ENCODE measurements at regions not wholly inside any gene's neighbourhood (a gene's known extent, or its start where the extent isn't known, plus 50 kb on each side); places are given as distances from the start of the nearest gene placed in this dataset.
"Not testable (repeated sequence)": the region's sequence is repeated elsewhere in the genome, so short reads cannot be mapped to it uniquely, and the experiment has no call there.

DNA sequence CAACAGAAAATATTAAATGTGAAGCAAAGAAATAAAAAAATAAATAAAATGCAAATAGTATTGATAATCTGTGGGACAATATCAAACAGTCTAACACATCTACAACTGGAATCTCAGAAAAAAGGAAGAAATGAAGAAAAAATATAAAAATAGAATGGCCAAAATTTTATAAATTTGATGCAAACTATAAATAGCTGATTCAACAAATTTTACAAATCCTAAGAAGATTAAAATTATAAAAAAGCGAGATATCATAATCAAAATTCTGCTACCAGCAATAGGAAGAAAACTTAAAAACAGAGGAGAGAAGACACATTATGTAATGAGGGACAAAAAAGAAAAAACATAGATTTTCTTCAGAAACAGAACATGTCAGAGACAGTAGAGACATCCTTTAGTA, 129.2 kb upstream of the IRX1 start:
- H3K4me1 ChIP-seq (ENCODE audit: insufficient read depth, poor library complexity, severe bottlenecking): no peaks in the 10 kb centered on the region
- H3K27me3 ChIP-seq (ENCODE audit: insufficient read depth, poor library complexity, severe bottlenecking): peaks cover 4% of the 10 kb centered on the region
- TF ChIP-seq CTCF (IDR thresholded peaks at IDR 0.05; ENCODE audit: poor library complexity, severe bottlenecking): no peak
- no peak overlapping the region for H3K4me3 ChIP-seq (ENCODE audit: severe bottlenecking)
- no peak for DNase-seq (ENCODE audit: low spot score)
- peaks cover 15% of the 10 kb centered on the region for H3K9me3 ChIP-seq (ENCODE audit: severe bottlenecking)
- no peak overlapping the region for H3K27ac ChIP-seq (ENCODE audit: poor library complexity, severe bottlenecking)
- ATAC-seq (ENCODE audit: low read depth): no peak
- H3K36me3 ChIP-seq (ENCODE audit: low read depth): no peaks in the 10 kb centered on the region

- H3K4me3 ChIP-seq (ENCODE audit: severe bottlenecking): no peak overlapping the region
- H3K4me1 ChIP-seq (ENCODE audit: insufficient read depth, poor library complexity, severe bottlenecking): no peaks in the 10 kb centered on the region
- no peaks in the 10 kb centered on the region for H3K36me3 ChIP-seq (ENCODE audit: low read depth)
- H3K27me3 ChIP-seq (ENCODE audit: insufficient read depth, poor library complexity, severe bottlenecking): no peaks in the 10 kb centered on the region
- DNase-seq (ENCODE audit: low spot score) (no peak), ATAC-seq (ENCODE audit: low read depth) (no peak)
- TF ChIP-seq CTCF (IDR thresholded peaks at IDR 0.05; ENCODE audit: poor library complexity, severe bottlenecking): no peak
- H3K27ac ChIP-seq (ENCODE audit: poor library complexity, severe bottlenecking): no peak overlapping the region
- peaks cover 2% of the 10 kb centered on the region for H3K9me3 ChIP-seq (ENCODE audit: severe bottlenecking)
Observed at GRCh38 chr5:3460416-3460815, 135.2 kb upstream of the IRX1 start.

- peak; percentile 68 for ATAC-seq (ENCODE audit: low read depth)
- no peak for DNase-seq (ENCODE audit: low spot score)
- Histone ChIP-seq H3K9me3 (ENCODE audit: severe bottlenecking) (peaks cover 2% of the 10 kb centered on the region), H3K4me1 (ENCODE audit: insufficient read depth, poor library complexity, severe bottlenecking) (no peaks in the 10 kb centered on the region), H3K4me3 (ENCODE audit: severe bottlenecking) (no peak overlapping the region), H3K27ac (ENCODE audit: poor library complexity, severe bottlenecking) (no peak overlapping the region), H3K36me3 (ENCODE audit: low read depth) (no peaks in the 10 kb centered on the region), H3K27me3 (ENCODE audit: insufficient read depth, poor library complexity, severe bottlenecking) (no peaks in the 10 kb centered on the region)
- TF ChIP-seq CTCF (IDR thresholded peaks at IDR 0.05; ENCODE audit: poor library complexity, severe bottlenecking): no peak
Observed at GRCh38 chr5:3456121-3456681, 139.4 kb upstream of the IRX1 start.

DNA sequence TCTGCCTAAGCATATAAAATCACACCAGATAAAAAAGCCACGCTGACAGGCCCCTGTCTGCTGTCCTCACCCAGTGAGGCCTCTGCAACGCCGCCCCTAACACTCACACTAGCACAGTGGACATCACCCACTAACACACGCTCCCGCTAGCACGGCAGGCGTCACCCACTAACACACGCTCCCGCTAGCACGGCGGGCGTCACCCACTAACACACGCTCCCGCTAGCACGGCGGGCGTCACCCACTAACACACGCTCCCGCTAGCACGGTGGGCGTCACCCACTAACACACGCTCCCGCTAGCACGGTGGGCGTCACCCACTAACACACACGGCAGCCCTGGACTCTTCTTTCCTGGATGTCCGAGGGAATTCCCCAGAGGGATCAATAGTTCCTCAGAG, 141.6 kb upstream of the IRX1 start:
- H3K36me3 ChIP-seq (ENCODE audit: low read depth); H3K4me3 ChIP-seq (ENCODE audit: severe bottlenecking); DNase-seq (ENCODE audit: low spot score); H3K27me3 ChIP-seq (ENCODE audit: insufficient read depth, poor library complexity, severe bottlenecking); H3K4me1 ChIP-seq (ENCODE audit: insufficient read depth, poor library complexity, severe bottlenecking); H3K27ac ChIP-seq (ENCODE audit: poor library complexity, severe bottlenecking); ATAC-seq (ENCODE audit: low read depth); H3K9me3 ChIP-seq (ENCODE audit: severe bottlenecking): not testable (repeated sequence)

- ATAC-seq (ENCODE audit: low read depth) (no peak), DNase-seq (ENCODE audit: low spot score) (no peak)
- Histone ChIP-seq H3K4me3 (ENCODE audit: severe bottlenecking) (no peak overlapping the region), H3K4me1 (ENCODE audit: insufficient read depth, poor library complexity, severe bottlenecking) (no peaks in the 10 kb centered on the region), H3K36me3 (ENCODE audit: low read depth) (no peaks in the 10 kb centered on the region), H3K27ac (ENCODE audit: poor library complexity, severe bottlenecking) (no peak overlapping the region), H3K27me3 (ENCODE audit: insufficient read depth, poor library complexity, severe bottlenecking) (no peaks in the 10 kb centered on the region), H3K9me3 (ENCODE audit: severe bottlenecking) (peaks cover 6% of the 10 kb centered on the region)
- no peak for TF ChIP-seq CTCF (IDR thresholded peaks at IDR 0.05; ENCODE audit: poor library complexity, severe bottlenecking)
Observed at GRCh38 chr5:3452622-3453021, 143.0 kb upstream of the IRX1 start.

Data from RWPE2 (cell line).